Stomach smooth muscle (tissue), 2 donors: ENCODE measurements at regions not wholly inside any gene's neighbourhood (a gene's known extent, or its start where the extent isn't known, plus 50 kb on each side); places are given as distances from the start of the nearest gene placed in this dataset.

ENCODE experiments used
- H3K27ac ChIP-seq: one replicate; pipeline ENCODE4 v1.7.0; 2013; ENCODE audit warnings: mild to moderate bottlenecking, low read length, inconsistent platforms
- H3K27me3 ChIP-seq, 2 donors: one replicate each; pipeline ENCODE4 v1.7.0; 2013; ENCODE audit warnings: low read length in 2 of 2; ENCODE audit not compliant: insufficient read depth in 2 of 2, control insufficient read depth in 1 of 2
- H3K36me3 ChIP-seq, 2 donors: one replicate each; pipeline ENCODE4 v1.7.0; 2013; ENCODE audit warnings: low read length in 2 of 2; ENCODE audit not compliant: control insufficient read depth in 2 of 2, insufficient read depth in 2 of 2
- H3K4me1 ChIP-seq: one replicate; pipeline ENCODE4 v1.7.0; 2013; ENCODE audit warnings: low read length; ENCODE audit not compliant: control insufficient read depth, insufficient read depth
- H3K4me3 ChIP-seq, 2 donors: one replicate each; pipeline ENCODE4 v1.7.0; 2013; ENCODE audit warnings: low read length in 2 of 2
- H3K9ac ChIP-seq, 2 donors: one replicate each; pipeline ENCODE4 v1.7.0; 2013; ENCODE audit warnings: low read length in 2 of 2, mild to moderate bottlenecking in 1 of 2
- H3K9me3 ChIP-seq, 2 donors: one replicate each; pipeline ENCODE4 v1.7.0; 2013; ENCODE audit warnings: low read length in 2 of 2; ENCODE audit not compliant: control insufficient read depth in 2 of 2
- donor health status: healthy.
- donor health status: Pancreatic carcinoma.

DNA sequence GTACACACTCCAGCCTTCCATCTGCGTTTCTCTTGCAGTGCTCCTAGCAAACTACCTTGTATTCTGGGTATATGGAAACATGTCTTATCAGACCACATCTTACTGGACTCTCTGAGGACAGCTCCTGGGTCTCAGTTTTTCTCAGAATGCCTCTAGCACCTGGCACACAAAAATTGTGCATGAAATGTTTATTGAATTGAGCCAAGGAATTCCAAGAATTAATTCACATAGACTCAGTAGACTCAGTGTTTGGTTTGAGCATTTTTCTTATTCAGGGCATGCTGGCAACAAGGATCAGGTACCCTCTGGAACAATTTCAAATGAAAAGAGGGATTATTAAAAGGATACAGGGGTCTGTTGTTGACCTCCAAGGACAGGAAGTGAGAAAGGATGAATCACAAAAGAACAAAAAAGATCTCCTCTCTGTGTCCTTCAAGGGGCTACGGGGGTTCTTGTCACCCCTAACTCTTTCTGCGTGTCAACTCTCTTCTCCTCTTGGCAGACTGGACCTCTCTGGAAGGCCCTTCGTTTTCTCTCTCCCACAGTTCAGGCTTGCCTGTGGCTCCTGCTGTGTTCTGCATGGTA lies 270.0 kb upstream of the HES1 start:
- Histone ChIP-seq H3K9ac (no peak overlapping the region), H3K27me3 (peaks cover 0 to 2% of the 10 kb centered on the region in 2 donors), H3K4me3 (peak overlapping the region in 1 of 2 donors; percentile 15), H3K4me1 (peaks cover 28% of the 10 kb centered on the region), H3K27ac (no peak overlapping the region), H3K36me3 (no peaks in the 10 kb centered on the region), H3K9me3 (no peaks in the 10 kb centered on the region)

DNA sequence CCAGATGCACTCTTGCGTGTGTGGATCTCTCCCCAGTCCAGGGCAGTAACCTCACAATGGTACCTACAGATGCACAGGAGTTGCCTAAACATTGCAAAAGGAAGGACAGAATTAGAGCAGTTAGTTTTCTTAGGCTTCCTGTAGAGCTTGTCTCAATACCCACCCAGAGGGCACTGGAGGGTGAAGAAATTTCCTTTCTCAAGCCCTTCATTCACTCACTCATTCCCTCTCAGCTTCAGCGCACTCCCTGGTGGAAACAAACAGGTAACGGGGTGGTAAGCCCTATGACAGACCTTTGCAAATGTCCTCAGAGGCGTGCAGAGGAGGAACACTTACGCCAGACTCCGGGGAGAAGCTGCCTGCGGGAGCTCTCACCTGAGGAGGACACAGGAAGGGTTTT lies 267.4 kb upstream of the HES1 start:
- Histone ChIP-seq H3K9me3 (no peaks in the 10 kb centered on the region), H3K4me3 (no peak overlapping the region), H3K4me1 (peaks cover 25% of the 10 kb centered on the region), H3K27me3 (peaks cover 0 to 3% of the 10 kb centered on the region in 2 donors), H3K36me3 (no peaks in the 10 kb centered on the region), H3K9ac (no peak overlapping the region), H3K27ac (no peak overlapping the region)

DNA sequence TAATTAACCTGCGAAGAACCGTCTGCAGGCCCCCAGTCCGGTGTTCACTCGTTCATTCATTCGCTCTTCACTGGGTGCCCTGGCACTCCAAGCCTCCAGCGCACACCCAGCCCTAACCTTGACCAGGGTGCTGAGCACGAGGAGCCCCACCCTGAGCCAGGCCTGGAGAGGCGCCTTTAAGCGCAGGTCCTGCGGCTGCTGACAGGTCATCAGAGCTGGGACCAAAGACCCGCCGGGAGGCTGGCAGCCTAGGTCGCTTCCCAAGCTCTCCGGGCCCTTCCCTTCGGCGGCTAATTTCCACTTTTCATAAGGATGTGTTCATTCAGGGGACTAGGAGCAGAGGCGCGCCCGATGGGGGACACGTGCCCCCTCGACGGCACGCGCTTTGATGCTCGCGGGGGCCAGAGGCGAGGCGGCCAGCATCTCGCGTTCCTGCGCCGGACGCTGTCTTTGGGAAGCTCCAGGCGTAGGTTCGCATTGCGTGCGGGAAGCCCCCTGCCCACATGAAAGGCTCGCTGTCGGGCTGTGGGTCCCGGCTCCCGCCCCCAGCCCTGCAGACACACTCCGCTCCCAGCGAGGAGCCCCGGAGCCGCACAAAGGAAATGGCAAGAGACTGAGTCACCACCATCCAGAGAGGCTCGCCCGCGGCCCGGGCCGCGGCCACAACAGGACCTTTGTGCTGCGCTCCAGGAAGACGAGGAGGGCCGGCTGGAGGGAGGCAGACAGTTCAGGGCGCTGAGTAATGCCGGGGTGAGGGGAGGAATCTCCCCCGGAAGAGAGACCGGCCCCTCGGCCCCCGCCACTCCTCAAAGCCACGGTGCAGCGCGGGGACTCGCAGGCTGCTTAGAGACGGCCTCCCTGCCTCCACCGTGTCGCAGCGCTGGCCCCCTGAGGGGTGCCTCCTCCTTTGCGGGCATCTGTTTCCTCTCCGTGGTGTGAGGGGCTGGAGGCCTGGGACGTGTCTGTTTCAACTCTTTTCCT lies 266.4 kb upstream of the HES1 start:
- peaks cover 18% of the 10 kb centered on the region for H3K4me1 ChIP-seq
- H3K4me3 ChIP-seq: no peak overlapping the region
- no peak overlapping the region for H3K27ac ChIP-seq
- peaks cover 0 to 3% of the 10 kb centered on the region in 2 donors for H3K27me3 ChIP-seq
- no peaks in the 10 kb centered on the region for H3K36me3 ChIP-seq
- H3K9ac ChIP-seq: no peak overlapping the region
- H3K9me3 ChIP-seq: no peaks in the 10 kb centered on the region

DNA sequence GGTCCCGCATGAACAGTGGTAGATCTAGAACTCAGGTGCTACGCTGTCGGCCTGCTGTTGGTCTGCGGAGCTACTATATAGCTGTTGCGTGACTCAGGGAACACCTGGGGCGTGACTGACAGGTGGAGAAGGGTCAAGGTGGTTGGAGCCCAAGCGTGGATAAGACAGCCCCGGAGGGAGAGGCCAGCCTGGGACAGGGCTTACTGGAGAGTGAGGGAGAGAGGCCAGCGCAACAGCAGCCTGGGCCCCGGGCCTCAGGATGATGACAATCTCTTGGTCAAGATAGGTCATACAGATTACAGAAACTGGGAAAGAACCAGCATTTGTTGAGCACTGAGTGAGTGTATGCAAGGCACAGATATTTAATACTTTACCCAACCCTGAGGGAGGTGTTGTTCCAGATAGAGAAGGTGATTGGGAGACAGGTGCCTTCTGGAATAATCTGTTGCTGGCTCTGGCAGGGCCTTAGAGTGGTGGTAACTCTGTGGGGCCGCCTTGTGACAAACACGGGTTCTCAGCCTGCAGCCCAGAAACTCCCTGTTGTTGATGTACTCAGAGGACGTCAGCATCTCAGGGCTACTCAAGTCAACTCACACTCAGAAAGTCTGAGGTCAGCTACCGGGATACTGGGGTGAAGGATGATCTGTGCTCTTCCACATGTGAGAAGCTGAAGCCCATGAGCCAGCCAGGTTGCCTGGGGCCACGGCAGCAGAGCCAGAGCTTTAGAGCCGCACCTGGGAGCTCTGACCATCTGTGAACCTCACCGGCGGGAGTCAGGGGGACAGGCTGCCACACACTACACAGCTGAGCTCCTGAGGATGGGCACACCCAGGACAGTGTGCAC lies 265.4 kb upstream of the HES1 start:
- Histone ChIP-seq H3K9ac (no peak overlapping the region), H3K4me3 (no peak overlapping the region), H3K4me1 (peaks cover 18% of the 10 kb centered on the region), H3K27ac (no peak overlapping the region), H3K27me3 (peaks cover 0 to 3% of the 10 kb centered on the region in 2 donors), H3K9me3 (no peaks in the 10 kb centered on the region), H3K36me3 (no peaks in the 10 kb centered on the region)

GRCh38 chr3:193871220-193871485 lies 264.8 kb upstream of the HES1 start:
- no peak overlapping the region for H3K27ac ChIP-seq

DNA sequence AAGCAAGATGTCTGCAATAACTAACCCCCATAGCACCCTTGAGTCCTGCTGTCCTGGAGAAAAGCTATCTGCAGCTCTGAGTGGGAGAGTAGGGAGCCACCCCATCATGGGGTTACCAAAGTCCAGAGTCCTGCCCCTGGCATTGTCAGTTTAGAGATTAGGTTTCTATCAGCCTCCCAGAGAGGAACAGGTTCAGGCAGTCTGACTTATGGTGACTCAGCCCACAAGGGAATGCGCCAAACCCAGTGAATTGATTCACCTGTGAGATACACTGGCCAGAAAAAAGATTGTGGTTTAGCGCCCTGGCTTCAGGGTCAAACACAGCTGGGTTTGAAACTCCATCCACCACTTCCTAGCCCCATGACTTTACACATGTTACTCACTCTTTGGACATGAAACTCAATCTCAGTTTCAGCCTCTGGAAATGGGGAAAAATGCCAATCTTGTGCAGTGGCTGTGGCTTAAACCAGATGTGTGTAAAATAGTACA lies 263.6 kb upstream of the HES1 start:
- H3K4me3 ChIP-seq: no peak overlapping the region
- no peaks in the 10 kb centered on the region for H3K9me3 ChIP-seq
- no peak overlapping the region for H3K27ac ChIP-seq
- H3K36me3 ChIP-seq: no peaks in the 10 kb centered on the region
- H3K27me3 ChIP-seq: peaks cover 0 to 3% of the 10 kb centered on the region in 2 donors
- H3K4me1 ChIP-seq: peaks cover 4% of the 10 kb centered on the region
- H3K9ac ChIP-seq: no peak overlapping the region

More at GRCh38 chr3:193871220-193871485, 264.8 kb upstream of the HES1 start:
- no peaks in the 10 kb centered on the region for H3K36me3 ChIP-seq
- H3K4me1 ChIP-seq: peaks cover 14% of the 10 kb centered on the region
- no peak overlapping the region for H3K9ac ChIP-seq
- H3K9me3 ChIP-seq: no peaks in the 10 kb centered on the region
- peaks cover 0 to 3% of the 10 kb centered on the region in 2 donors for H3K27me3 ChIP-seq
- no peak overlapping the region for H3K4me3 ChIP-seq

- H3K36me3 ChIP-seq: no peaks in the 10 kb centered on the region
- peaks cover 4% of the 10 kb centered on the region for H3K4me1 ChIP-seq
- H3K9me3 ChIP-seq: no peaks in the 10 kb centered on the region
- peaks cover 0 to 3% of the 10 kb centered on the region in 2 donors for H3K27me3 ChIP-seq
- H3K27ac ChIP-seq: no peak overlapping the region
- H3K9ac ChIP-seq: no peak overlapping the region
- H3K4me3 ChIP-seq: no peak overlapping the region
Measured at GRCh38 chr3:193873426-193874201, 262.3 kb upstream of the HES1 start.

GRCh38 chr3:193874512-193874911 lies 261.4 kb upstream of the HES1 start:
- H3K4me1 ChIP-seq: peaks cover 4% of the 10 kb centered on the region

DNA sequence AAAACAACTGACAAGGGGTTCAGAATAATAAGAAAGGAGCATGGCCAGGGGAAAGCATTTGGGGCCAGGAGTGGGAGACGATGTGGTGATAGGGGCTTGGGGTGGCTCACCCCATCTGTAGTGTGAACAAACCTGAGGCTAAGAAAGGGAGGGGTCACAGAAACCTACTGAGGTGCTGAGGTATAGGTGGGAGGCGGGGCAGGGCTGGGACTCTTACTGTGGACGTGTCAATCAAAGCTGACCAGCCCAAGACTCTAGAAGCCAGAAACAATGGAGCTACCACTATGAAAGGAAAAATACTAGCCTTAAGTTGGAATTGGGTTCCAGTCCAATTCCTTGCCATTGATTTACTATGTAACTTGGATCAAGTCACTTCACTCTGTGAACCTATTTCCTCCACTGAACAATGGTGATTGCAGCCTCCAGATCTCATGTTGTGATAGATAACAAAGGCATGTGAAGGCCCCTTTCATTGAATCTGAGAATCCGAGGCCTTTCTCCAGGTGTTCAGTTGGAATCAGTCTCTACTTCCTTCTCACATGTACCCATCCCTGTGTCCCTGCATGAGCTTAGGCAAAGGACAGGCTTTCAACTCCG lies 260.9 kb upstream of the HES1 start:
- peaks cover 2% of the 10 kb centered on the region for H3K4me1 ChIP-seq
- H3K27me3 ChIP-seq: peaks cover 0 to 5% of the 10 kb centered on the region in 2 donors
- H3K4me3 ChIP-seq: no peak overlapping the region
- H3K9ac ChIP-seq: no peak overlapping the region
- H3K27ac ChIP-seq: no peak overlapping the region
- no peaks in the 10 kb centered on the region for H3K9me3 ChIP-seq
- no peaks in the 10 kb centered on the region for H3K36me3 ChIP-seq

More at GRCh38 chr3:193874512-193874911, 261.4 kb upstream of the HES1 start:
- no peaks in the 10 kb centered on the region for H3K9me3 ChIP-seq
- no peak overlapping the region for H3K9ac ChIP-seq
- no peaks in the 10 kb centered on the region for H3K36me3 ChIP-seq
- H3K4me3 ChIP-seq: no peak overlapping the region
- H3K27ac ChIP-seq: no peak overlapping the region
- peaks cover 0 to 6% of the 10 kb centered on the region in 2 donors for H3K27me3 ChIP-seq
